ENCODE measurements at regions not wholly inside any gene's neighbourhood (a gene's known extent, or its start where the extent isn't known, plus 50 kb on each side); places are given as distances from the start of the nearest gene placed in this dataset.

DNA sequence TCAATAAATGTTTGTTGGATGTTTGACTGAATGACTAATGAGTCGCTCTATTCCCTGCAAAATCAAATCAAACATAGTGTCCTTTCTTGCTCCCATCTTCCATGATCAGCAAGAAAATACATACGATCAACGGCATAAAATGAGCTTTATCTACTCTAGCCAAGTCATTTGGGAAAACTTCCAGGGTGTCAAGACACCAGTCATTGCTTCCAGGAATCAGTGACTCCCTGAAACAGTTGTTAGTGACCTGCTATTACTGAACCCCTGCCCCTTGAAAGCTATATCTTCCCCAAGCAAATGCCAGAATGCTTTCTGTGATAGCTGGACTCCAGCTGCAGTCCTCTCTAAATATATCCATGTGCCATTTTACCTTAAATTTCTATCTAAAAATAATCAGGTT, 169.5 kb upstream of the SSTR1 start:
- TF ChIP-seq, protein P1, sequence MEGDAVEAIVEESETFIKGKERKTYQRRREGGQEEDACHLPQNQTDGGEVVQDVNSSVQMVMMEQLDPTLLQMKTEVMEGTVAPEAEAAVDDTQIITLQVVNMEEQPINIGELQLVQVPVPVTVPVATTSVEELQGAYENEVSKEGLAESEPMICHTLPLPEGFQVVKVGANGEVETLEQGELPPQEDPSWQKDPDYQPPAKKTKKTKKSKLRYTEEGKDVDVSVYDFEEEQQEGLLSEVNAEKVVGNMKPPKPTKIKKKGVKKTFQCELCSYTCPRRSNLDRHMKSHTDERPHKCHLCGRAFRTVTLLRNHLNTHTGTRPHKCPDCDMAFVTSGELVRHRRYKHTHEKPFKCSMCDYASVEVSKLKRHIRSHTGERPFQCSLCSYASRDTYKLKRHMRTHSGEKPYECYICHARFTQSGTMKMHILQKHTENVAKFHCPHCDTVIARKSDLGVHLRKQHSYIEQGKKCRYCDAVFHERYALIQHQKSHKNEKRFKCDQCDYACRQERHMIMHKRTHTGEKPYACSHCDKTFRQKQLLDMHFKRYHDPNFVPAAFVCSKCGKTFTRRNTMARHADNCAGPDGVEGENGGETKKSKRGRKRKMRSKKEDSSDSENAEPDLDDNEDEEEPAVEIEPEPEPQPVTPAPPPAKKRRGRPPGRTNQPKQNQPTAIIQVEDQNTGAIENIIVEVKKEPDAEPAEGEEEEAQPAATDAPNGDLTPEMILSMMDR (IDR thresholded peaks at IDR 0.05) = no peak
- no peak for TF ChIP-seq POLR2A (IDR thresholded peaks at IDR 0.05)
